NCI-H2029 treated with DMSO at 0.1 percent for 48 hours (cell line): ENCODE measurements at regions not wholly inside any gene's neighbourhood (a gene's known extent, or its start where the extent isn't known, plus 50 kb on each side); places are given as distances from the start of the nearest gene placed in this dataset.
"Not testable (repeated sequence)": the region's sequence is repeated elsewhere in the genome, so short reads cannot be mapped to it uniquely, and the experiment has no call there.

Source experiments
- DNase-seq: peaks from one replicate; lab custom pipeline; 2025; lab: John Stamatoyannopoulos, UW

DNA sequence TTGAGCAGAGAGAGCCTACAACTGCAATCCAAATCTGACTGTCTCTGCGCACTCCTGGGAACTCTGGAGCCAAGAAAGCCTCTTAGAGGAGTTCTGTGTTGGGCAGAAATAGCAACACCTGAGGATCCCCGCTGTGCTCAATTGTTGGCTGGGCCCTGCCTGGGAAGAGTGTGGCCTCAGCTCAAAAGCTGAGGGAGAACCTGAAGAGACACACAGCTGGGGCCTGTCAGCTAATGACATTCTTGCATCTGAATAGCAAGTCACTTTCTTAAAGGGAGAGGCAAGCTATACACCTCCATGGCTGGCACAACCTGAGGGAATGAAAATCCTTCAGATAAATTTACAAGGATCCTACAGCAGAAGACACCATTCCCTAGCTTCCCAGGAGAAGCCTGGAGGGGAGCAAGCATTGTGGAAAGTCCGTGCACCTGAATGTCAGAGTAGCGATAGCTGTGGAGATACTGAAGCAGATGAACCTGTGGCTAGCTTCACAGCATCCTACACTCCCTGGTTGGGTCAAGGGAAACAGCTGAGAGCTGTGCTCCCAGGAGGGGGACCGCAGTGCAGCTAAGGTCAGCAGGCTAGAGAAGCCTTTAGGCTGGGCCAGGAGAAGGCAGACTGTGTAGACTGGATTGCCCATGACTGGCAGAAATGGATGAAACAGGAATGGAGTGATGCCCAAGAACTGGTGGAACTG lies 159.9 kb upstream of the PFN2 start:
- DNase-seq = no peak

- DNase-seq = no peak
These were observed 158.5 kb upstream of the PFN2 start for GRCh38 chr3:150129166-150129565.

GRCh38 chr3:150128126-150128525 lies 157.4 kb upstream of the PFN2 start:
- no peak for DNase-seq

GRCh38 chr3:150127011-150127490 lies 156.4 kb upstream of the PFN2 start:
- no peak for DNase-seq

- DNase-seq = no peak
These were observed 153.4 kb upstream of the PFN2 start for GRCh38 chr3:150124142-150124541.

GRCh38 chr3:150123249-150123648 lies 152.6 kb upstream of the PFN2 start:
- DNase-seq = not testable (repeated sequence)

- no peak for DNase-seq
These were observed 147.5 kb upstream of the PFN2 start for GRCh38 chr3:150118219-150118618.

DNA sequence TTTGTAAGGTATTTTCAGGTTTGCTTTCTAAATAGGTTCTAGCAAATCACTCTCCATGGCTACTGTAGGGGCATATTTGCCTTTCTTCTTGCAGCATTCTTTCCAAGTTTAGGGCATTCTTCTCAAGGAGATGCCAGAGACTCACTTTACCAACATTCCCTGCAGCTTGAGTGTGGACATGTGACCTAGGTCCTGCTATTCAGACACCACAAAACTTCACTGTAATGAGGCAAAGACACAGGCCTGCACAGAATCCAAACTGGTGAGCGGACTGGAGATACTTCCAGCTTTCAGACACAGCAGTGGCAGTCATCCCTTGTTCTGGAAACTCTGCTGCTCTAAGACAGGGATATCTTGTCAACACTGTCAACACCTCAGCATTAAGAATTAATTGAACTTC lies 146.4 kb upstream of the PFN2 start:
- DNase-seq = no peak

GRCh38 chr3:150116196-150116595 lies 145.5 kb upstream of the PFN2 start:
- no peak for DNase-seq

DNA sequence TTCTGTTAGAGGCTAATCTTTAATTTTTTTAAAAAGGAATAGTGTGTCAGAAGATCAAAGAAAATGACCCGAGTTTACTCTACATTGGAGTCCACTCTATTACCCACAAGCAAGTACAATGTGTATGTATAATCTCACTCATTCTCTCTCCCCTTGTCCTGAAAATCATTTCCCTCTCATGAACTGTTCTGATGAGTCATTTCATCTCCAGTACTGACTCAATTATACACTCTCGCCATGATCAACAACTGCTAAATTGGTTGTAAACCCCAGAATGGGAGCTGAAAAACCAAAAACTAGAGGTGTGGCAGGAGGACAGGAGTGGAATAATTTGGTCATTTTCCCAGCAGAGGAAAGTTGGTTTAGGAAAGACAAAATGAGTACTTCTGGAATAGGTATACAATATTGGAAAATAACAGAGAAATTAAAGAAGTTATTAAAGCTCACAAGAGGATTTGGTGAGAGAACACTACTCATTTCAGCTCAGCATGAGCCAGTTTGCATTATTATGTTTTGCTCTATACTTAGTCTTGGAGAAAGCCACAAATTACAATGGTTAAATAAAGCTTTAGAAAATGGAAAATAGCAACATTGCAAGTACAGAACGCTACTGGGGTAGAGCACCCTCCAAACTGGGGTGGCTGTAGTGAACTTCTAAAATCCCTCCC lies 144.3 kb upstream of the PFN2 start:
- DNase-seq = no peak

GRCh38 chr3:150114273-150114672 lies 143.6 kb upstream of the PFN2 start:
- DNase-seq = no peak

DNA sequence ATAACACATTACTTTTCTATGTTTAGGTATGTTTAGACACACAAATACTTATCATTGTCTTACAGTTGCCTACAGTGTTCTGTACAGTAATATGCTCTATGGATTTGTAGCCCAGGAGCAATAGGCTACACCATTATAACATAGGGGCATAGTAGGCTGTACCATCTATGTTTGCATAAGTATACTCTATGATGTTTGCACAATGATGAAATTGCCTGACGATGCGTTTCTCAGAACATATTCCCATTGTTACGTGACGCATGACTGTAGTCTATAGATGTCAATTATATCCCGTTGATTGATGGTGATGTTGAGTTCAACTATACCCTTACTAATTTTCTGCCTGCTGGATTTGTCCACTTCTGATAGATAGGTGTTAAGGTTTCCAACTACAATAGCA lies 139.4 kb upstream of the PFN2 start:
- no peak for DNase-seq

DNA sequence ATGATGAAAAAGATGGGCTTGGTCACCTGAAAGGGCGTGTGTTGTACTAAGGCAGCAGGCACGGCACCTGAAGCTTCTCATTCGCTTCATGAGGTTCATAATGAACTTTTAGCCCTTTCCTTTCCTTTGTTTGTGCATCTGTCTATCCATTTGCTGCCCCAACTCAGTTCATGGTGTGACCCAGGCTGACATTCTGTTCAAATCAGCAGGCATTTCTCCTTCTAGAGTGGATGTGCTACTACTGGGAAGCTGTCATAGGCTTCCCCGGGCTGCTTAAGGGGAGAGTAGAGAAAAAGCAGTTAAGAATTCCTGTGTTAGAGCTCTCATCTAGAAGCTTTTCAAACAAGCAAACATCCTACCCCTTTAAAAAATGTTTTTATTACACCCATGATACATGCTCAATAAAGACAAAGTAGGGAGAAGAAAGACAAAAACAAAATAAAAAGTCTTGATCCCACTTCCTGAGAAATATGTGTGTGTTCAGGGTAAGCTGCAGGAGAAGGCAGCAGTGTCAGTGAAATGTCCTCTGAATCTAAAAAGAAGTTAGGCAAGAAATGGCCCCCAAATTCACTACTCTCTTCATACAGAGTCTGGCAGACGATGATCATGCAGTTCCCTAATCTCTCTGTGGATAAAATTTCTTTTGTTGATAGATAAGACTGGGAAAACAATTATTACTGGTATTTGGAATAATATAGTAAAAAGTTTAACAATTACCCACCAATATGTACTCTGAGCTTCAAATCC lies 136.9 kb upstream of the PFN2 start:
- no peak for DNase-seq

DNA sequence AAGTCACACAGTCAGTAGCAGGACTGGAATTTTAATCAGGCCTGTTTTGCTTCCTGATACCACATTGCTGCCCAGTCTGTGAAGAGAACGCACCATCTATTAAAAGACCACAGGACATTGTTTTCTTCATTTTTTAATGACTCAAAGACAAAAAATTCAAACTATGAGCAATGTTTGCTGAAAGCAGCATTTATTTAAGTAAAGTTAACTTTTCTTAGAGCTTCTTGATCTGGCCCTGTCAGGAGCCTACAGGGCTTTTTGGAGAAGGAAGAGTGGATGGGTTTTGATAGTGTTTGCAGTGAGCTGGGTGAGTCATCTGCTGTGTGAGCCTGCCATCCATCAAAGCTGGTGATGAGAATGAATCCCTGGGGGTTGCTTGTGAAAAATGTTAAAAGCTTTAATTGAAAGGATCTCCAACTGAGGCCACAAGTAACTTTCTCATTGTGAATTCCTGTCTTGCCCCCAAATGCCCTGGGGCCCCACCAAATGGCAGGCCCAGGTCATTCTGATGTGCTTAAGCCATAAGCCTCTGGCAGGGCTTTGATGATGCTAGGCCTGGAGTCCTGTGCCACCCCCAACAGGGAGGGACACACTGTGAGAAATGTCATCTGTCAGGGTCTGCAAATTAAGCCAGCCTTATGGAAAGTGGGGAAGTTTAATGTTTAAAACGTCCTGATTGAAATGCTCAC lies 136.2 kb upstream of the PFN2 start:
- no peak for DNase-seq

DNA sequence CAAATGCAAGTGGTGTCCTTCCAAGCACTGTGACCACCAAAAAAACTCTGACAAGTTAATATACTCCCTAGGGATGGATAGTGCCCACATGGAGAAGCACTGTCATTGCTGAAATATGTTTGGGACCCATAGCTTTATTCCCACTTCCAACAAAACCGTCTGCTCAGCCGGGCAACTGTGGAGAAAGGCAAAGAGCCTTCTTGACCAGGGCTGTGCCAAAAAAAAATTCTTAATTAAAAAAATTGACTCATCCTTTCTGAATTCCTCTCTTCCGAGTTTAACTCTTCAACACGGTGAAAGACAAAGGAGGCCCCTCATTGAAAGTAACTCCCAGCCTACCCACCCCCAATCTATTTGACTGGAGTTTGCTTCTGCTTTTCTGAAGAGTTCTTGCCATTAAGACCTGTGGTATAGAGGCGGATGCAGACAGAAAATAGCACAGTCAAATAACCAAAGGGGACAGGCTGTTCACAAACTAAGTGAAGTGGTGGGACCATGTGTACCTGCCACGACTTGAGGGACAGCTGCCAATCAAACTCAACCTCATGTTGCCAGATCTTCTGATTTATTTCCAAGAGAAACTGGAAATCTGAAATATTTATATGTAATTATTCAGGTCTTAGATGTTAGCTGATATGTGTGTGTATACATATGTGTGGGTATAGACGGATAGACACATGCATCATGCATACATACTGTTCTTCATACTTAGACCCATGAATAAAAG lies 135.4 kb upstream of the PFN2 start:
- no peak for DNase-seq

- DNase-seq = no peak
These were observed 134.3 kb upstream of the PFN2 start for GRCh38 chr3:150105025-150105424.

GRCh38 chr3:150104564-150104963 lies 133.9 kb upstream of the PFN2 start:
- DNase-seq = no peak

DNA sequence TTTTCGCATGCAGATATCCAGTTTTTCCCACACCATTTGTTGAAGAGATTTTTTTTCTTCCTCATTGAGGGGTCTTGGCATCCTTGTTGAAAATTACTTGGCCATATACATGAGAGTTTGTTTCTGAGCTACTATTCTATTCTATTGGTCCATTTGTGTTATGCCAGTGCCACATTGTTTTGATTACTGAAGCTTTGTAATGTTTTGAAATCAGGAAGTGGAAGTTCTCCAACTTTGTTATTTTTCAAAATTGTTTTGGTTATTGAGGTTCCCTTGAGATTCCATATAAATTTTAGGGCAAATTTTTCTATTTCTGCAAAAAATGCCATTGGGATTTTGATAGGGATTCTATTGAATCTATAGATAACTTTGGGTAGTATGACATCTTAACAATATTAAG lies 130.3 kb upstream of the PFN2 start:
- no peak for DNase-seq

DNA sequence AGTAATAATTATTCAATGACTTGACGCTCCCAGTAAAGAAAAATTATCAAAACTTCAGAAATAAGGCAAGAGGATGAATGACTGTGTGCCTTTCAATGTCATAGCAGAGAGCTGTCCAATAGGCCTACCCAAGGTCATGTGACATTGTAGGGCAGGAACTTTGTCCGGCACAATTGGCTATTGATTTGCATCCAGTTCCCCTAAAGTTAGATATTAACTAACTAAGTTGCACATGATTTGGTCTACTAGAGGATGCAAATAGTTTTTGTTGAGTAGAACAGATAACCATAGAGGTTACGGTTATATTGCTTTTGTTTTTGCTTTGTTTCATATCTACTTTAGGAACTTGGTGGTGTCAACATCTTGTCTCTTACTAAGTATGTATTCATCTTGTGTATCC lies 127.9 kb upstream of the PFN2 start:
- DNase-seq = no peak

- no peak for DNase-seq
These were observed 126.8 kb upstream of the PFN2 start for GRCh38 chr3:150097588-150097890.

DNA sequence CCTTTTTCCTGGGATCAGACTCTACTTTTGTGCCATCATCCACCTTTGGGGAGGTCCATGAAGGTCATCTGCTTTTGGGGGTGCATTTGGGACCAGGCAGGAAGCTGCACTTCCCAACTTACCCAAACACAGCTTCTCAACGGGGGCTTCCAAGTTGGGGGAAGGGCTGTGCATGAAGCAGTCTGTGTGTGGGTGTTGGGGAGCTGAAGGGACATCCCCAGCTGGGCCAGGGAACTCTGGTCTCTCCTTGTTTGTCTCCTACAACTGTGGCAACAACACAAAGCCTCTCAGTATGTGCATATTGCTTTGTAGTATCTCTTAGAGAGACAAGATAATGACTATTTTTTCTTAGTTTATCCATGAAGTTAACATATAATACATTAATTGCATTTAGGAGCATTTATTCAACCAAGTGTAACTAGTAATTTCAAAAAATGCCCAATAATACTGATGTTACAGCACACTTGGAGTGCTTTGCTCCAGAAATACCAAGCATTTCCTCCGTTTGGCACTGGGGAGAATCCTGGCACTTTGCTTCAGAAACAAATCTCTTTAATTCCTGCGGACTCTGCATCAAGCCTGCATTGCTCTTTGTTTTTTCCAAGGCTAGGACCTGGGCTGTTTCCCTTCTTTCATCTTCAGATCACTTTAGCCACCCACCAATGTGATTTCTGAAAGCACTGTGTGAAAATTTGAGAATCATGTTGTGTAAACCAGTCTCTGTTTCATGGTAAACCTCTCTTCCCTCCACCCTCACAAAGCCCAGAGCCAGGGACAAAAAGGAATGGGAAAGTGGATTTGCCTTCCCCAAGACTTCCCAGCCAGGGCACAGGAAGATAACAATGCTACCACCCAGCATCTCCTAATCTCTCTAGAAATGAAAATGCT lies 126.2 kb upstream of the PFN2 start:
- DNase-seq = no peak
